Mammary epithelial cell (primary cell): ENCODE measurements at regions not wholly inside any gene's neighbourhood (a gene's known extent, or its start where the extent isn't known, plus 50 kb on each side); places are given as distances from the start of the nearest gene placed in this dataset.

Experiments
- EZH2 ChIP-seq: IDR thresholded peaks from 2 replicates; pipeline ENCODE4 v1.6.1; 2012; ENCODE audit warnings: low read length, inconsistent platforms, borderline replicate concordance
- TF ChIP-seq, protein P1 (sequence below), 2 donors: IDR thresholded peaks in 1 of 2; conservative IDR thresholded peaks in 1 of 2; 2 replicates each; pipeline ENCODE4 v1.5.1; 2011 to 2012; ENCODE audit warnings: inconsistent platforms in 2 of 2, low read length in 2 of 2, mild to moderate bottlenecking in 2 of 2, control low read depth in 1 of 2, low read depth in 1 of 2; ENCODE audit not compliant: insufficient read depth in 1 of 2; ENCODE audit errors: extremely low read depth in 1 of 2

DNA sequence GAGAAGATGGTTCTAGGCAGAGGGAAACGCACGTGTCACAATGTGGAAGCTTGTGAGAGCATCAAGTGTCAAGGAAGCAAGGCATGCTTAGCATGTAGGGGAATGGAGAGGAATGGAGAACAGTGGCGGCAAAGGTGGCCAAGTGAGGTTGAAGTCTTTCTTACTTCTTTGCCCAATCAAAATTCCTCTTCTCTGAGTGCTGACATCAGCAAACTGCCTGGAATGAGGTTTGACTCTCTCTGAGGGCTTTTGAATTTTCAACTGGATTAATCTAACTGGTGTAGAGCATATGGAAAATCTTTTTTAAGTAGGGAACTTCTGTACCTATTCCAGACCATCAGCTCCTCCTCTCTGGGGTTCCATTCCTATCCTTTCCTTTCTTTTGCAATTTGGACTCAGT is 61.9 kb upstream of the BNC1 start:
- TF ChIP-seq, protein P1, sequence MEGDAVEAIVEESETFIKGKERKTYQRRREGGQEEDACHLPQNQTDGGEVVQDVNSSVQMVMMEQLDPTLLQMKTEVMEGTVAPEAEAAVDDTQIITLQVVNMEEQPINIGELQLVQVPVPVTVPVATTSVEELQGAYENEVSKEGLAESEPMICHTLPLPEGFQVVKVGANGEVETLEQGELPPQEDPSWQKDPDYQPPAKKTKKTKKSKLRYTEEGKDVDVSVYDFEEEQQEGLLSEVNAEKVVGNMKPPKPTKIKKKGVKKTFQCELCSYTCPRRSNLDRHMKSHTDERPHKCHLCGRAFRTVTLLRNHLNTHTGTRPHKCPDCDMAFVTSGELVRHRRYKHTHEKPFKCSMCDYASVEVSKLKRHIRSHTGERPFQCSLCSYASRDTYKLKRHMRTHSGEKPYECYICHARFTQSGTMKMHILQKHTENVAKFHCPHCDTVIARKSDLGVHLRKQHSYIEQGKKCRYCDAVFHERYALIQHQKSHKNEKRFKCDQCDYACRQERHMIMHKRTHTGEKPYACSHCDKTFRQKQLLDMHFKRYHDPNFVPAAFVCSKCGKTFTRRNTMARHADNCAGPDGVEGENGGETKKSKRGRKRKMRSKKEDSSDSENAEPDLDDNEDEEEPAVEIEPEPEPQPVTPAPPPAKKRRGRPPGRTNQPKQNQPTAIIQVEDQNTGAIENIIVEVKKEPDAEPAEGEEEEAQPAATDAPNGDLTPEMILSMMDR (conservative IDR thresholded peaks at IDR 0.05 in 1 of 2, IDR thresholded peaks at IDR 0.05 in 1 of 2; ENCODE audit: extremely low read depth in 1 of 2, insufficient read depth in 1 of 2, low read depth in 1 of 2, low read length in 2 of 2) = no peak
- TF ChIP-seq EZH2 = no peak
